Spleen (tissue), 7 donors: ENCODE measurements at regions not wholly inside any gene's neighbourhood (a gene's known extent, or its start where the extent isn't known, plus 50 kb on each side); places are given as distances from the start of the nearest gene placed in this dataset.

ENCODE experiments used
- POLR2A ChIP-seq, 3 donors: fragments of 450-650 bp; IDR thresholded peaks; one replicate each; pipeline ENCODE4 v1.5.1; 2017; ENCODE audit warnings: antibody characterized with exemption in 3 of 3, mild to moderate bottlenecking in 1 of 3
- TF ChIP-seq, protein P1 (sequence below), 11 experiments: fragments of 200-600 bp in 7 of 11; fragments of 450-650 bp in 4 of 11; sonication (generic) in 4 of 11; IDR thresholded peaks in 8 of 11; conservative IDR thresholded peaks in 3 of 11; 1 replicate in 7 of 11; 2 replicates in 4 of 11; pipeline versions ENCODE4 v1.4.0 to v1.8.0; 2016 to 2021; ENCODE audit warnings: antibody characterized with exemption in 11 of 11, inconsistent platforms in 4 of 11, mild to moderate bottlenecking in 1 of 11
- donor health status: DM: no; HTN: no; CAD: no; lungs with moderate emphysema.
- donor health status: DM: no; HTN: no; CAD: no.
- donor health status: DM: no; HTN: no; CAD: no.

DNA sequence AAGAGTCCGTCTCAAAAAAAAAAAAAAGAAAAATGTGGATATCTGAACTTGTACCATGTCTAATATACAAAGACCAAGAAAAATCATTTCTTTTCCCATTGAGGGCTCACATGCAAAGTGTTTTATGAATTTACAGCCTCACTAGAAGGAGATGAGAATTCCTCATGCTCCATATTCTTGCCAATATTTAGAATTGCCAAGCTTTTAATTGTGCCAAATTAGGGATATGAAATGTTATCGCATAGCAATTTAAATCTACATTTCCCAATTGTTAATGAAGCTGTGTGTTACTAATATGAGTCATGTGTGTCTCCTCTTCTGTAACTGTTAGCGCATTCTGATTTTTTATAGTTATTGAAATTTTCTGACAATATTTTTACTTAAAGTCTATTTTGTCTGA is 63.0 kb upstream of the CRYM start:
- TF ChIP-seq, protein P1, sequence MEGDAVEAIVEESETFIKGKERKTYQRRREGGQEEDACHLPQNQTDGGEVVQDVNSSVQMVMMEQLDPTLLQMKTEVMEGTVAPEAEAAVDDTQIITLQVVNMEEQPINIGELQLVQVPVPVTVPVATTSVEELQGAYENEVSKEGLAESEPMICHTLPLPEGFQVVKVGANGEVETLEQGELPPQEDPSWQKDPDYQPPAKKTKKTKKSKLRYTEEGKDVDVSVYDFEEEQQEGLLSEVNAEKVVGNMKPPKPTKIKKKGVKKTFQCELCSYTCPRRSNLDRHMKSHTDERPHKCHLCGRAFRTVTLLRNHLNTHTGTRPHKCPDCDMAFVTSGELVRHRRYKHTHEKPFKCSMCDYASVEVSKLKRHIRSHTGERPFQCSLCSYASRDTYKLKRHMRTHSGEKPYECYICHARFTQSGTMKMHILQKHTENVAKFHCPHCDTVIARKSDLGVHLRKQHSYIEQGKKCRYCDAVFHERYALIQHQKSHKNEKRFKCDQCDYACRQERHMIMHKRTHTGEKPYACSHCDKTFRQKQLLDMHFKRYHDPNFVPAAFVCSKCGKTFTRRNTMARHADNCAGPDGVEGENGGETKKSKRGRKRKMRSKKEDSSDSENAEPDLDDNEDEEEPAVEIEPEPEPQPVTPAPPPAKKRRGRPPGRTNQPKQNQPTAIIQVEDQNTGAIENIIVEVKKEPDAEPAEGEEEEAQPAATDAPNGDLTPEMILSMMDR (IDR thresholded peaks at IDR 0.05 in 8 of 11, conservative IDR thresholded peaks at IDR 0.05 in 3 of 11) = no peak
- TF ChIP-seq POLR2A (IDR thresholded peaks at IDR 0.05) = no peak
